Stimulated activated CD4-positive, alpha-beta T cell treated with anti-CD3 and anti-CD28 coated beads, Interleukin-1b, Interleukin-23, amount 100 ng/mL, for 48 hours (primary cell): ENCODE measurements at regions not wholly inside any gene's neighbourhood (a gene's known extent, or its start where the extent isn't known, plus 50 kb on each side); places are given as distances from the start of the nearest gene placed in this dataset.

ENCODE experiments used
- DNase-seq: peaks from one replicate; pipeline ENCODE4 v3.0.0-alpha.2; 2020

GRCh38 chr3:68290333-68290732, 635.9 kb upstream of the SUCLG2 start:
- no peak for DNase-seq

GRCh38 chr3:68288085-68288484, 633.7 kb upstream of the SUCLG2 start:
- no peak for DNase-seq

DNA sequence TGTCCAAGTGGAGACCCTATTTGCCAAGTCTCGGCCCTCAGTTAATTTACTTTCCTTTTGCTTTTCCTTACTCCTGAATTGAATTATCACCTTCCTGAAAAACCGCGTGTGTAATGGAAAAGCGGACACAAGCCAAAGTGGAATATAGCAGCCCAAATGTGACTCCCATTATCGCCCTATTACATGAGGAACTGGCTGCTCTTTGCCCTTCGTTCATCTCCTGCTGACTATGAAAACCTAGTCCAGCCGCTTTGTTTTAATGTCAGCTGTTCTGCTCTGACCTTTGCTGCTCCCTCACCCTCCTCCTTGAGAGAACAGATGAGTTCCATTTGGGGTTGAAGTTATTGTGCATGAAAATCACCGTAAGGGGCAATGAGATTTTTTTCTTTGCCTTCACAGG, 632.7 kb upstream of the SUCLG2 start:
- DNase-seq = no peak

- DNase-seq = no peak
Observed at GRCh38 chr3:68274286-68274685, 619.9 kb upstream of the SUCLG2 start.

- DNase-seq = no peak
Observed at GRCh38 chr3:68271145-68271544, 616.7 kb upstream of the SUCLG2 start.

DNA sequence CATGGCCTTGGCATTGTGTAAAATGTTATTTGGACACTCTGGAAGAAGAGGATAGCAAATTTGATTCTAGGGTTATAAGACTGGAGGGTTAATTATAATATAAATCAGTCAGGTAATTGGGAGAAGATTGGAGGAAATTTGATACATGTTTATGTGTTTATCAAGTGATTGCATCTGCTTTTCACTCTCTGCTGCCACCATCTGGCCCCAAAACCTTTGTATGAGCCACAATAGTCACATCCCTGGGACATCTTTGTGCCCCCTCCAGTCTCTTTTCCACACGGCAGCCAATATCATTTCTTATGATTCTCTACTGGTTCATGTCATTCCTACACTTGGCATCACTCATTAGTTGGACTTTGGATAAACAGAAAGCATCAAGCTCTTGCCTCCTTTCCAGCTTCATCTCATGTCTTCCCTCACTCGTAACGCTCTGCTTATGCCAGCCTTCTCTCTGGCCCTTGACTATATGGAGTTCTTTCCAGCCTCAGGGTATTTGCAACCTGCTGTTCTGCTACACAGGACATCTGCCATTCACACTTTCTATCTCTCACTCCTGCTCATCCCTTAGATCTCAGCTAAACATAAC, 602.3 kb upstream of the SUCLG2 start:
- DNase-seq = no peak

- peak; percentile 34 for DNase-seq
Observed at GRCh38 chr3:68249265-68249664, 594.9 kb upstream of the SUCLG2 start.

DNA sequence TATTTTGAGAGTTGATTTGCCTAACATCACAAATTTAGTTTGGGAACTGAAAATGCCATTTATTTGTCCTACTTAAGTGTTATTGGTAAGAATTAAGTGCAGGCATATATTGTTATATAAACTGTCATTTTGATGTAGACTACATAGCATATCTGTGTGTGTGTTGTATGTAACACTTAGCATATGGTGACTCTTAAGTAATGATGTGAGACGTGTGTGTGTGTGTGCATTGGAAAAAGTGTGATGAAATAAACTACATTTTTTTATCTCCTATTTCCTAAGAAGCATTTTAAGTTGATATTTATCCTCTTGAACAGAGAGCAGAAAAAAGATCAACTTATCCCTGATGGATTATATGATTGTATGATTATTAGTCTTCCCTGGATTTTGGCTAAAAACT, 588.2 kb upstream of the SUCLG2 start:
- no peak for DNase-seq

- no peak for DNase-seq
Observed at GRCh38 chr3:68239542-68239941, 585.1 kb upstream of the SUCLG2 start.

- DNase-seq = no peak
Observed at GRCh38 chr3:68234076-68234780, 579.8 kb upstream of the SUCLG2 start.

DNA sequence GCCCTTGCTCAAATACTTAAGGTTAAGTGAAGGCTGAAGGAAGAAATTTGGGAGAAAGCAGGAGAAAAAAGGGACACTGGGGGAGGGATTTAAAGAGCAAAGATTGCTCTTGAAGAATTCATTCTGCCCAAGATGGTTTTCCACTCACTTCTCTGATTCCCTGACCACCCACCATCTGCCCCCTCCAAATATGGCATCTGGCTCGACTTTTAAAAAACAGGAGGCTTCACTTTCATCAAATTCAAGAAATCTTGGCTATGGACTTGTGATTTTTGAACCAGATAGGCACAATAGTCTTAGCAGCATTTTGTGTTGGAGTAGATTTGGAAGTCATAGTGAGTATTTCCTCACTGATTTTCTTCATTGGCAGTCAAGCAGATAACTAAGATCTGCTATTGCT, 574.4 kb upstream of the SUCLG2 start:
- no peak for DNase-seq

- DNase-seq = no peak
Observed at GRCh38 chr3:68220832-68221231, 566.4 kb upstream of the SUCLG2 start.

- no peak for DNase-seq
Observed at GRCh38 chr3:68211637-68212036, 557.2 kb upstream of the SUCLG2 start.

- no peak for DNase-seq
Observed at GRCh38 chr3:68210635-68211034, 556.2 kb upstream of the SUCLG2 start.

- DNase-seq = no peak
Observed at GRCh38 chr3:68207327-68207726, 552.9 kb upstream of the SUCLG2 start.

GRCh38 chr3:68206524-68207117, 552.2 kb upstream of the SUCLG2 start:
- DNase-seq = no peak

- no peak for DNase-seq
Observed at GRCh38 chr3:68186733-68187132, 532.3 kb upstream of the SUCLG2 start.

DNA sequence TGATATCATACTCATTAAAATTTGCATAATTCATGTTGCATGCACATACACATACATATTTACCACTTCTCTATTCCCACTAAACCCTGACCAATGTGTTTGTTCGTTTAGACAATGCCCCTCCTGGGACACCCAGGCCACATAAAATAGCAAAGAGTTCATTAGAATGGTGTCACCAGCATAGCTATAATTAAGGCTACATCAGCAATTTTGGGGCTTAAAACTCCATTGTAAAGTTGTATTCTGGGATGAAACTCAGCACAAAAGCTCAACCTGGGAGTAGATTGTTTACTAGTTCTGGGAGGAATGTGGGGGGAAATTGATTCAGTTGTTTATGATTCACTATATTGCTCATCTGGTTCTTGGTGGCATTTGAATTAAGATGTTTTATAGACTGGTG, 522.2 kb upstream of the SUCLG2 start:
- no peak for DNase-seq

DNA sequence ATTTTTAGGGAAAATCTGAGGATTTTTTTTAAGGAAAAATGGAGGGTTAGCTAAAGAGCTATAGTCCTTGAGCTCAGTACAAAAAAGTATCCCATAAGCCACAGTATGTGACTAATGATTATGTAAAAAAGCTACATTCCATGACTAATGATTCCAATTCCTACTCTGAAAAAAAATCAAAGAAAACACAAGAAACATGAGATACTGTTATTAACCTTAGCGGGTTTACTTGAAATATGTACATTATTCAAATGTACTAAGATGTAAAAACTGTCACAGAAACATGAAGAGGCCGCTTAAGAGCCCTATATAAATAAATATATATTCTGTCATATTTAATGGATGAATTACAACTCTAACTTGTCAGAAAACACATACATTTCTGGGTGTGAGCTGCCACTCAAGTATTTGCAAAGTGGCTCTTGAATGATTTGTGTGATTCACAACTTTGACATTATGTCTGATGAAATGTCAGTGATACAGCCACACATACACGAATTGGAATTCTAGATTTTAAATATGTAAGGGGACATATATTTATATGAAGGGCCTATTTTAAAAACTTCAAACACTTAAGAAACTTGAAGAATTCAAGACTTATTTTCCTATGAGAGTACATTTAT, 518.7 kb upstream of the SUCLG2 start:
- no peak for DNase-seq

DNA sequence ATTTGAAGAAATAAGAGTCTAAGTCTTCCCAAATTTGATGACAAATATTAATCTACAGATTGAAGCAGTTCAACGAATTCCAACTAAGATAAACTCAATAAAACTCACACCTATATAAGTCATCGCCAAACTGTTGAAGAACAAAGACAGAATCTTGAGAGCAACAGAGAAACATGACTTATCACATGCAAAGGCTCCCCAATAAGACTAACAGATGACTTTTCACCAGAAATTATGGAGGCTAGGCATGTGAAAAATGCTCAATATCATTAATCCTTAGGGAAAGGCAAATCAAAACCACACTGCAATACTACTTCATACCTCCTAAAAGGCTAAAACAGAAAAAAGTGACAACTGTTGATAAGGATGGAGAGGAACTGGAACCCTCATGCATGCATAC, 517.6 kb upstream of the SUCLG2 start:
- no peak for DNase-seq

DNA sequence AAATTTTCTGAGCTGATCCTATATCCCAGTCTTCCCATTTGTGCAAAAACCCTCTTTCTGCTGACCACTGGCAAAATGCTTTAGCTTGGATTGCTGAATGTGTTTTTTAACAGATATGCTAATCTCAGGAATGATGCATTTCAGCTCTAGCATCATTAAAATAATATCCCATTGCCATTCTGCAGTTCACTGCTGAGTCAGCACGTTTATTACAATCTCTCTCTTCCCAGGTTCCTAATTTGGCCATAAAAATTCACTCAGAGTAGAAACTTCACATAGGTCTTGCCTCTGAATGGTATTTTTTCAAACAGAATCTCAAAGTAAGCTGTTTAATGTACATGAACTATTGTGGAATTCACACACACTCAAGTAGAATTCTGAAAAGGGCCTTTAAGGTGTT, 509.6 kb upstream of the SUCLG2 start:
- DNase-seq = no peak

- no peak for DNase-seq
Observed at GRCh38 chr3:68163062-68163461, 508.6 kb upstream of the SUCLG2 start.

- no peak for DNase-seq
Observed at GRCh38 chr3:68162644-68163043, 508.2 kb upstream of the SUCLG2 start.

GRCh38 chr3:68151359-68151758, 496.9 kb upstream of the SUCLG2 start:
- no peak for DNase-seq
